ENCODE measurements at regions not wholly inside any gene's neighbourhood (a gene's known extent, or its start where the extent isn't known, plus 50 kb on each side); places are given as distances from the start of the nearest gene placed in this dataset.

GRCh38 chr18:46274266-46274665, 170.1 kb downstream of the HAUS1 start:
- no peak for TF ChIP-seq POLR2A (IDR thresholded peaks at IDR 0.05)
- no peak for TF ChIP-seq CTCF (IDR thresholded peaks at IDR 0.05 in 4 of 5, conservative IDR thresholded peaks at IDR 0.05 in 1 of 5)
